ENCODE measurements at regions not wholly inside any gene's neighbourhood (a gene's known extent, or its start where the extent isn't known, plus 50 kb on each side); places are given as distances from the start of the nearest gene placed in this dataset.
"Not testable (repeated sequence)": the region's sequence is repeated elsewhere in the genome, so short reads cannot be mapped to it uniquely, and the experiment has no call there.

- DNase-seq (ENCODE audit: low spot score), result no peak
Measured at GRCh38 chr6:9020001-9020400, 584.7 kb upstream of the SLC35B3 start.

DNA sequence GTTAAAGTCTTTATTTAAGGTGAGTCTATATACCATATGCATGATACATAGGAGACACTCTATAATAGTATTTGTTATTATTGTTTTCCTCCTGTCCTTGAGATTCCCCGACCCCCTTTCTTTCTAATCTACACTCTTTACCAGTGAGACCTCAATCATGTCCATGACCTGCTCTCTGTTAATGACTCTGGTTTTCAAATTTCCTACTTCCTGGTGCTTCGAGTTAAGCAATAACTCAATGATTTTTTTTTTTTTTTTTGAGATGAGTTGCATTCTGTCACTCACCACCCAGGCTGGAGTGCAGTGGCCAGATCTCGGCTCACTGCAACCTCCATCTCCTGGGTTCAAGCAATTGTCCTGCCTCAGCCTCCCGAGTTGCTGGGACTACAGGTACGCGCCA is 574.6 kb upstream of the SLC35B3 start:
- no peak for DNase-seq (ENCODE audit: low spot score)

DNA sequence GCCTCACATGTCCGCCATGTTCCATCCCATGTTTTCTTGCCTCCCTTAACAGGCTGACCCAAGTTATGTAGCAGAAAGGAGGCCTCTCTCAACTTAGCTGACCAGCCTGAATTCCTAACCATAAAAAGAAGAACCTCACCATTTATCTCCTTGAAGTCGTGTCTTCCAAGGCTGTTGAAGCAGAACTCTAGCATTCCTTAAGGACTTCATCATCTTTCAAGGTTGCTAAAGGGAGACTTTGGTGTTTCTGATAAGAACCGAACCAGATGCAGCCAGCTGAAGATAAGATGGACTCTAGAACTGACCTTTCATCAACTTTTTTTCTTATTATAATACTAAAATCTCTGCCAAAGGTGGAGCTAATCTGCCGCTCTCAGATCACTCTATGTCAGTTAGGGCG is 571.7 kb upstream of the SLC35B3 start:
- DNase-seq (ENCODE audit: low spot score), result no peak

- DNase-seq (ENCODE audit: low spot score), result no peak
Measured at GRCh38 chr6:9002833-9003232, 567.5 kb upstream of the SLC35B3 start.

DNA sequence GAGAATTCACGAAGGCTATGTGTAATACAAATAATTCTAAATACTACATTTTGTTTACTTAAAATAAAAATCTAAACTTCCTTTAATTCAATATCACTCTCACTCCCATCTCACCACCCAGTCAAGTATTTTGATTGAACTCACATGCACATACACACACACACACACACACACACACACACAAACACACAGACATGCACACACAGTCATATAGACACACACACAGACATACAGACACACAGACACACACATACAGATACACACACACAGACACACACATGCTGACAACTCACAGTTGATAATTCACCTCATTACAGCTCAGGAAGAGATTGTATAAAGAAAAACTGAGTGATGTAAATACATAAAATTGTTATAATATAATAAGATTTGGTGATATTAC is 559.8 kb upstream of the SLC35B3 start:
- DNase-seq (ENCODE audit: low spot score), result no peak

DNA sequence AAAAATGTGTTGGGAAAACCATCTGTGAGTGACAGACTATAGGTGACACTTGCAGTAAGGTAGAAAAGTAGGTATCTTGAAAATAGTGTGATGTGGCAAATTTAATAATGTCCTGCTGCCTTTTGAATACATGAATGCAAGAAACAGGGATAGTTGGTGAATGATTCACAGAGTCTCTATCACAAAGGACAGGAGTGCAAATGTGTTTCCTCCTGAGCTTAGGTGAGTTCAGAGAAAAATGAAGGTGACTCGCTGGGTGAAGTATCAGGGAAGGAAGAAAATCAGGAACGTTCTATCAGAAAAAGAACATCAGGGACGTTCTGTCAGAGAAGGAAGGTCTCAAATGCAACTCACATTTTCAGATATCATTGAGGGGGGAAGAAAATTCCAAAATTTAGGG is 557.8 kb upstream of the SLC35B3 start:
- DNase-seq (ENCODE audit: low spot score), result no peak

DNA sequence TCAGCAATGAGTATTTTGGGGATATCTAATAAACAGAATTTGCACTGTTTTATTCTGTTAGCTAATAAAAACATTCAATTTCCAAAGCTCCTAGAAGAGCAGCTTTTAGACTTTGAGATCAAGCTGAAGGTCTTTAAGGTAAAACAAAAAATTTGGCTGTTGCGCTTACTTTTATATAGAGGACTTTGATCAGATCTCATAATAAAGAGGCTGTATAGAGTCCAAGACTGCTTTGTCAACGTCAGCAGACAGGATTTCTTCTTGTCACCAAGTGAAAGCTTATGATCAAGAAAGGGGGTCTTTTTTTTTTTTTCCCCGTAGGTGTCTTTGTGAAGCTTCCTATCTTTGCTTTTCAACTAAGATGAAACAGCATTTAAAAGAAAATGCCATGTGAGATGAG is 556.5 kb upstream of the SLC35B3 start:
- DNase-seq (ENCODE audit: low spot score), result no peak

DNA sequence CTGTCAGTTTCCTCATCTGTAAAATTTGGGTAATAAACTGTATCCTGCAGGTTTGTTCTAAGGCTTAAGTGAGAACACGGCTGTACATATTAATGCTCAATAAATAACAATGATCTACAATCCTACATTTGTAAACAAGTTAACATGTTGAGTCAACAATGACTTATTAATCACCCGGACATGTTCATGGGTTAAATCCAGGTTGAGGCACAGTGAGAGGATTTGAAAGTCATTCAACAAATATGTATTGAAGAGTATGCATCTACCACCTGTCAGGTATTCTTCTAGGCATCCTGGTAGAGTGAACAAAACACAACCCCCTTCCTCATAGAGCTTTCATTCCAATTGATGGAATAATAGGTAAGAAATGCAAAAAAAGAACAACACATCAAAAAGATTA is 554.7 kb upstream of the SLC35B3 start:
- no peak for DNase-seq (ENCODE audit: low spot score)

DNA sequence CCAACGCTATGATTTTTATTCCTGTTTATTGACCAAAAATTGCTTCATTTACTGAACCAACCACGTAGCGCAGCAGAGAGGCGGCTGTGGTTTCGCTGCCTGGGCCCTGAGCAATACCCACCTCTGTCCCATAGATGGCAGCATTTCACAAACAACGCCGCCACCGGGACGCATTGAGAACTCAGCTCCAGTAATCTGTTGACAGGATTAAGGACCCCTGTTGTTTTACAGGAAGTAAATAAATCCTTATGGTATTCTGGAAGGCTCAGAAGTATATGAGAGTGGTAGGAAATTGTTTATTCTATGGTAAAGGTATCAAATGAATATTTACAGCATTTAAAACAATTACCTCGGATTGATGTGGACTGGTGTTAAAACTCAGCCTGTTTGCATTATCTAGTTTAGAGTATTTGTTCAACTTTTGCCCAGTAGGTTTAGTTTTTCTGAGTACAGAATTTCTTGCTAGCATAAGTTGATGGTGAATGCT is 547.9 kb upstream of the SLC35B3 start:
- DNase-seq (ENCODE audit: low spot score), result peak; percentile 38

- no peak for DNase-seq (ENCODE audit: low spot score)
Measured at GRCh38 chr6:8982668-8983067, 547.3 kb upstream of the SLC35B3 start.

- no peak for DNase-seq (ENCODE audit: low spot score)
Measured at GRCh38 chr6:8973395-8973794, 538.0 kb upstream of the SLC35B3 start.

- DNase-seq (ENCODE audit: low spot score), result no peak
Measured at GRCh38 chr6:8969747-8970146, 534.4 kb upstream of the SLC35B3 start.

DNA sequence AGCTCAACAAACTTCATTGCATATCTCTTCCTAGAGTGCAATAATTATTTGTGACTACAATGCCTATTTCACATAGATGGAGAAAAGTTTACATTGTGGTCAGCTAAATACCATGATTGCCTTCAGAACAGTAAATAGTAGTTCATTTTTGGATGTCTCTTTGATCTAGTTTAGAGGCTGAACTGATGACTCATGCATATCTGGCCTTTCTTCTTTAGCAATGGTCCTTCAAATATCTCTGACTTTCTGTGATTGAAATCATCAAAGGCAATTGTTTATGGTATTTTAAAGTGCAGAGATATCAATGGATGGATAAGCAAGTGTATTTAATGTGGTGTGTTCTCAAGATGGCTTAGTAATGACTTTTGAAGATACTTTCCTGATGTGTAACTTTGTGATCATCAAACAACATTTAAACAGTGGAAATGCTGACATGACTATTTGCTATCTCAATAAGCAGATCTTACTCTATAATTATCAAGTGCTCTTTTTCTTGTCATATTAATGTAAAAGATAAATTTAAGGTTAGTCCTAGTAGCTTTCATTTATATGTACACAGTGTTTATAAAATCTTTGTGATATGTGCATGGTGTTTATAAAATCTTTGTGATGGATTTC is 523.7 kb upstream of the SLC35B3 start:
- peak; percentile 19 for DNase-seq (ENCODE audit: low spot score)

DNA sequence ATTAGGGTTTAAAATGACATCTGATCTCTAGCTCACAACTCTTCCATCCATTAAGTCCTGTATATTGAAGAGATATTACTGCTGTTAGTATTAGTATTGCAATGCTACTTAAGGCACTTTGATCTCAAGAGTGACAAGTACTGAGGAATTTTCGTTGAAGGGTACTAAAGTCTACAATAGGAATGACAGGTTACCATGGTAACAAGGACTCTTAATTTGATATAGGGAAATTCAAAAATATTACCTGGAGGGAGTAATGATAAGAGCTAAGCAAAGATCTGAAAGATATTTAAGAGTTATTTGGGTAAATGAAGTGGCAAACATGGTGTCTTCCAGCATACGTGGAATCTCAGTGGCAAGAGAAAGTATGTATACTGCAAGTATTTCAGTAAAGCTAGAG is 518.0 kb upstream of the SLC35B3 start:
- DNase-seq (ENCODE audit: low spot score), result no peak

DNA sequence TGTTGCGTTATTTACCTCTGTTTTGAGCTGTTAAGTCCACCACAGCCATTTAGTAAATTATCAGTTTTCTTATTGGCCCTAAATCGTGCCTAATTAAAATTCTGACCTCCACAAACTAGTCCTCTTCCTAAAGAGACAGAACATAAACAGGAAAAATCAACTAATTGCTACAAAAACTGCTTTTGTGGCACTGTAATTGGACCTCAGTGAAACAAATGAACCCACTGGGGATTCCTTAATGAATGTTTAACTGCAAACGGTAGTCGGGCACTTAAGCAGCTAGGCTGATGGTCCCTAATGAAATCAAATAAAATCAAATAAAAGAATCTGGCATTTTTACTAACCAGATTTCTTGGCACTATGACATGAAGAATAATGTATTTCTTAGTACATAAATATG is 513.4 kb upstream of the SLC35B3 start:
- DNase-seq (ENCODE audit: low spot score), result no peak

GRCh38 chr6:8947900-8948299 is 512.6 kb upstream of the SLC35B3 start:
- DNase-seq (ENCODE audit: low spot score), result no peak

GRCh38 chr6:8944548-8944947 is 509.2 kb upstream of the SLC35B3 start:
- DNase-seq (ENCODE audit: low spot score), result no peak

- DNase-seq (ENCODE audit: low spot score), result no peak
Measured at GRCh38 chr6:8943073-8943472, 507.7 kb upstream of the SLC35B3 start.

GRCh38 chr6:8941577-8941976 is 506.2 kb upstream of the SLC35B3 start:
- DNase-seq (ENCODE audit: low spot score), result no peak

- no peak for DNase-seq (ENCODE audit: low spot score)
Measured at GRCh38 chr6:8940356-8940755, 505.0 kb upstream of the SLC35B3 start.

- peak; percentile 28 for DNase-seq (ENCODE audit: low spot score)
Measured at GRCh38 chr6:8939615-8940014, 504.3 kb upstream of the SLC35B3 start.

GRCh38 chr6:8934318-8934717 is 499.0 kb upstream of the SLC35B3 start:
- DNase-seq (ENCODE audit: low spot score), result no peak

DNA sequence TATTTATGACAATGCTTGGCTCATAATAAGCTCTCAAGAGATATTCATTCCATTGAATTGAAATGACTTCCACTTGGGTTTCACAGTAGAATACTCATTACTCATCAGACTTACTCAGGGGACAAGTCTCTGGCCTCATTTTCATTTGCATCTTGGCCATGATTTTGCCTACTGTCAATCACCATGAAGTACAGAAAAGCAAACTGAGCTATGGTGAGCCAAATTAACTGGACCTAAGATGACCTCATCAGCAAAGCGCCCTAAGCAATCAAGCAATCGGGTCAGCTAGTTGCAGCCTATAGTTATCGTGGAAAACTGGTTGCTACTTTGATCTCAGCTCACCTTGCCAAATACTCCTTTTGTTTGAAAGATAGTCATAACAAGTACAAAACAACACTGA is 494.7 kb upstream of the SLC35B3 start:
- DNase-seq (ENCODE audit: low spot score), result no peak

DNA sequence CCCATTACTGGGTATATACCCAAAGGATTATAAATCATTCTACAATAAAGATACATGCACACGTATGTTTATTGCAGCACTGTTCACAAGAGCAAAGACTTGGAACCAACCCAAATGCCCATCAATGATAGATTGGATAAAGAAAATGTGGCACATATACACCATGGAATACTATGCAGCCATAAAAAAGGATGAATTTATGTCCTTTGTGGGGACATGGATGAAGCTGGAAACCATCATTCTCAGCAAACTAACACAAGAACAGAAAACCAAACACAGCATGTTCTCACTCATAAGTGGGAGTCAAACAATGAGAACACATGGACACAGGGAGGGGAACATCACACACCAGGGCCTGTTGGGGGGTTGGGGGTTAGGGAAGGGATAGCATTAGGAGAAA is 484.9 kb upstream of the SLC35B3 start:
- not testable (repeated sequence) for DNase-seq (ENCODE audit: low spot score)

- DNase-seq (ENCODE audit: low spot score), result no peak
Measured at GRCh38 chr6:8918196-8918595, 482.9 kb upstream of the SLC35B3 start.

Measured in HuH-7 (cell line).